CD4-positive, alpha-beta T cell treated with Interleukin-4 for 1 hour (primary cell): ENCODE measurements at regions not wholly inside any gene's neighbourhood (a gene's known extent, or its start where the extent isn't known, plus 50 kb on each side); places are given as distances from the start of the nearest gene placed in this dataset.
"Not testable (repeated sequence)": the region's sequence is repeated elsewhere in the genome, so short reads cannot be mapped to it uniquely, and the experiment has no call there.

Experiments used
- DNase-seq, 2 donors: peaks; one replicate each; pipeline ENCODE4 v3.0.0-alpha.2; 2020 to 2022

- not testable (repeated sequence) for DNase-seq
Observed at GRCh38 chr7:149995369-149996026, 121.7 kb downstream of the ATP6V0E2 start.

- DNase-seq = peak; percentile 13 to 18
Observed at GRCh38 chr7:150000780-150001599, 127.2 kb downstream of the ATP6V0E2 start.

- no peak for DNase-seq
Observed at GRCh38 chr7:150003304-150003810, 129.6 kb downstream of the ATP6V0E2 start.

GRCh38 chr7:150003973-150004372 lies 130.2 kb downstream of the ATP6V0E2 start:
- not testable (repeated sequence) for DNase-seq

GRCh38 chr7:150004843-150005242 lies 131.1 kb downstream of the ATP6V0E2 start:
- DNase-seq = not testable (repeated sequence)

GRCh38 chr7:150009620-150010303 lies 136.0 kb downstream of the ATP6V0E2 start:
- not testable (repeated sequence) for DNase-seq

GRCh38 chr7:150016651-150017189 lies 143.0 kb downstream of the ATP6V0E2 start:
- not testable (repeated sequence) for DNase-seq

GRCh38 chr7:150020210-150020609 lies 146.4 kb downstream of the ATP6V0E2 start:
- not testable (repeated sequence) for DNase-seq

- DNase-seq = not testable (repeated sequence)
Observed at GRCh38 chr7:150024550-150025490, 151.1 kb downstream of the ATP6V0E2 start.

GRCh38 chr7:150025802-150026201 lies 152.0 kb downstream of the ATP6V0E2 start:
- not testable (repeated sequence) for DNase-seq

- DNase-seq = not testable (repeated sequence)
Observed at GRCh38 chr7:150028344-150029012, 154.7 kb downstream of the ATP6V0E2 start.

GRCh38 chr7:150029013-150029389 lies 155.2 kb downstream of the ATP6V0E2 start:
- DNase-seq = not testable (repeated sequence)

GRCh38 chr7:150031733-150032132 lies 158.0 kb downstream of the ATP6V0E2 start:
- not testable (repeated sequence) for DNase-seq

- DNase-seq = not testable (repeated sequence)
Observed at GRCh38 chr7:150033711-150034110, 159.9 kb downstream of the ATP6V0E2 start.

GRCh38 chr7:150035769-150036168 lies 162.0 kb downstream of the ATP6V0E2 start:
- not testable (repeated sequence) for DNase-seq

GRCh38 chr7:150039061-150039460 lies 165.3 kb downstream of the ATP6V0E2 start:
- DNase-seq = not testable (repeated sequence)

GRCh38 chr7:150042281-150042680 lies 168.5 kb downstream of the ATP6V0E2 start:
- not testable (repeated sequence) for DNase-seq

GRCh38 chr7:150044771-150045170 lies 171.0 kb downstream of the ATP6V0E2 start:
- peak in 1 of 2 donors; percentile 16 for DNase-seq

- peak in 1 of 2 donors; percentile 19 for DNase-seq
Observed at GRCh38 chr7:150045596-150045995, 171.8 kb downstream of the ATP6V0E2 start.

- DNase-seq = not testable (repeated sequence)
Observed at GRCh38 chr7:150046290-150047194, 172.8 kb downstream of the ATP6V0E2 start.
